ENCODE measurements at regions not wholly inside any gene's neighbourhood (a gene's known extent, or its start where the extent isn't known, plus 50 kb on each side); places are given as distances from the start of the nearest gene placed in this dataset.

GRCh38 chr6:163844761-163845160 lies 430.2 kb downstream of the QKI start:
- no peak for TF ChIP-seq RARB (CRISPR knock-in tag; IDR thresholded peaks at IDR 0.05)
- TF ChIP-seq ZFP30 (CRISPR knock-in tag; IDR thresholded peaks at IDR 0.05), result no peak
- TF ChIP-seq TOX (CRISPR knock-in tag; IDR thresholded peaks at IDR 0.05; ENCODE audit: borderline replicate concordance), result no peak
- TF ChIP-seq GLIS3 (CRISPR knock-in tag; IDR thresholded peaks at IDR 0.05), result no peak

Measured in SK-N-SH treated with all-trans-retinoic acid at 6 μM for 48 hours (cell line).